ENCODE measurements at regions not wholly inside any gene's neighbourhood (a gene's known extent, or its start where the extent isn't known, plus 50 kb on each side); places are given as distances from the start of the nearest gene placed in this dataset.

- TF ChIP-seq EP300 (IDR thresholded peaks at IDR 0.05; ENCODE audit: borderline replicate concordance) (no peak), REST (IDR thresholded peaks at IDR 0.05; ENCODE audit: low read depth) (no peak), NFIC (IDR thresholded peaks at IDR 0.05) (no peak), MAX (IDR thresholded peaks at IDR 0.05) (no peak), YY1 (IDR thresholded peaks at IDR 0.05; ENCODE audit: low read depth) (no peak), RAD21 (IDR thresholded peaks at IDR 0.05; ENCODE audit: low read depth) (no peak), TCF12 (IDR thresholded peaks at IDR 0.05; ENCODE audit: low read depth) (no peak), CEBPB (IDR thresholded peaks at IDR 0.05) (no peak), USF1 (IDR thresholded peaks at IDR 0.05) (no peak), TEAD4 (IDR thresholded peaks at IDR 0.05) (no peak), TAF1 (IDR thresholded peaks at IDR 0.05; ENCODE audit: low read depth) (no peak)
Observed at GRCh38 chr1:189463166-189463565, 1014.5 kb downstream of the BRINP3 start.
